ENCODE measurements at regions not wholly inside any gene's neighbourhood (a gene's known extent, or its start where the extent isn't known, plus 50 kb on each side); places are given as distances from the start of the nearest gene placed in this dataset.

- H3K4me1 Mint-ChIP-seq: peaks cover 10 to 13% of the 10 kb centered on the region in 2 donors
- H3K27me3 Mint-ChIP-seq (ENCODE audit: low read depth in 3 of 3): peaks cover 2 to 14% (median 2%) of the 10 kb centered on the region in 3 donors
- no peaks in the 10 kb centered on the region for H3K36me3 Mint-ChIP-seq
- H3K4me3 Mint-ChIP-seq: no peak overlapping the region
- no peaks in the 10 kb centered on the region for H3K9me3 Mint-ChIP-seq
- no peak overlapping the region for H3K27ac Mint-ChIP-seq
- DNase-seq: no peak
These were observed 134.2 kb downstream of the DLL1 start for GRCh38 chr6:170156448-170157375.

GRCh38 chr6:170155464-170156196 is 135.2 kb downstream of the DLL1 start:
- Mint-ChIP-seq H3K9me3 (no peaks in the 10 kb centered on the region), H3K4me3 (no peak overlapping the region), H3K4me1 (peaks cover 18 to 19% of the 10 kb centered on the region in 2 donors), H3K36me3 (no peaks in the 10 kb centered on the region), H3K27me3 (ENCODE audit: low read depth in 3 of 3) (peaks cover 8 to 14% (median 9%) of the 10 kb centered on the region in 3 donors), H3K27ac (peak overlapping the region in 1 of 6 donors; percentile 27)
- DNase-seq: no peak

- no peak overlapping the region for H3K4me3 Mint-ChIP-seq
- H3K9me3 Mint-ChIP-seq: no peaks in the 10 kb centered on the region
- peaks cover 9 to 29% (median 13%) of the 10 kb centered on the region in 3 donors for H3K27me3 Mint-ChIP-seq (ENCODE audit: low read depth in 3 of 3)
- H3K36me3 Mint-ChIP-seq: no peaks in the 10 kb centered on the region
- peaks cover 38 to 39% of the 10 kb centered on the region in 2 donors for H3K4me1 Mint-ChIP-seq
- no peak for DNase-seq
- no peak overlapping the region for H3K27ac Mint-ChIP-seq
These were observed 137.2 kb downstream of the DLL1 start for GRCh38 chr6:170153436-170154319.

- Mint-ChIP-seq H3K4me1 (peaks cover 45 to 46% of the 10 kb centered on the region in 2 donors), H3K9me3 (no peaks in the 10 kb centered on the region), H3K36me3 (no peaks in the 10 kb centered on the region), H3K27me3 (ENCODE audit: low read depth in 3 of 3) (peaks cover 13 to 35% (median 20%) of the 10 kb centered on the region in 3 donors), H3K27ac (peak overlapping the region in 1 of 6 donors; percentile 12), H3K4me3 (no peak overlapping the region)
- DNase-seq: no peak
These were observed 137.9 kb downstream of the DLL1 start for GRCh38 chr6:170152989-170153388.

- Mint-ChIP-seq H3K9me3 (no peaks in the 10 kb centered on the region), H3K36me3 (no peaks in the 10 kb centered on the region)
These were observed 138.6 kb downstream of the DLL1 start for GRCh38 chr6:170152124-170152926.

GRCh38 chr6:170151804-170152123 is 139.1 kb downstream of the DLL1 start:
- Mint-ChIP-seq H3K36me3 (no peaks in the 10 kb centered on the region), H3K4me1 (peaks cover 55 to 58% of the 10 kb centered on the region in 2 donors), H3K9me3 (no peaks in the 10 kb centered on the region), H3K27me3 (ENCODE audit: low read depth in 3 of 3) (peaks cover 17 to 36% (median 25%) of the 10 kb centered on the region in 3 donors), H3K27ac (peak overlapping the region in 4 of 6 donors; percentile 10 to 60 (median 48)), H3K4me3 (peak overlapping the region in 1 of 5 donors; percentile 14)
- DNase-seq: no peak

More at GRCh38 chr6:170152124-170152926, 138.6 kb downstream of the DLL1 start:
- peaks cover 17 to 39% (median 25%) of the 10 kb centered on the region in 3 donors for H3K27me3 Mint-ChIP-seq (ENCODE audit: low read depth in 3 of 3)
- peak; percentile 26 to 48 (median 31) for DNase-seq
- H3K4me1 Mint-ChIP-seq: peaks cover 49 to 52% of the 10 kb centered on the region in 2 donors
- peak overlapping the region in 3 of 6 donors; percentile 10 to 60 (median 55) for H3K27ac Mint-ChIP-seq
- H3K4me3 Mint-ChIP-seq: peak overlapping the region in 2 of 5 donors; percentile 12 to 30

- peaks cover 17 to 36% (median 25%) of the 10 kb centered on the region in 3 donors for H3K27me3 Mint-ChIP-seq (ENCODE audit: low read depth in 3 of 3)
- no peaks in the 10 kb centered on the region for H3K36me3 Mint-ChIP-seq
- H3K27ac Mint-ChIP-seq: peak overlapping the region in 3 of 6 donors; percentile 40 to 60 (median 55)
- no peaks in the 10 kb centered on the region for H3K9me3 Mint-ChIP-seq
- DNase-seq: no peak
- H3K4me3 Mint-ChIP-seq: peak overlapping the region in 1 of 5 donors; percentile 2
- H3K4me1 Mint-ChIP-seq: peaks cover 59 to 62% of the 10 kb centered on the region in 2 donors
These were observed 139.5 kb downstream of the DLL1 start for GRCh38 chr6:170151321-170151771.

GRCh38 chr6:170150590-170150945 is 140.3 kb downstream of the DLL1 start:
- H3K4me3 Mint-ChIP-seq: no peak overlapping the region
- no peak for DNase-seq

GRCh38 chr6:170149681-170150589 is 140.9 kb downstream of the DLL1 start:
- peaks cover 17 to 42% (median 25%) of the 10 kb centered on the region in 3 donors for H3K27me3 Mint-ChIP-seq (ENCODE audit: low read depth in 3 of 3)
- no peak for DNase-seq
- peak overlapping the region; percentile 18 to 86 (median 50) for H3K4me3 Mint-ChIP-seq
- H3K9me3 Mint-ChIP-seq: peaks cover 0 to 6% (median under 1%) of the 10 kb centered on the region in 6 donors
- H3K4me1 Mint-ChIP-seq: peaks cover 69 to 75% of the 10 kb centered on the region in 2 donors
- H3K27ac Mint-ChIP-seq: peak overlapping the region in 4 of 6 donors; percentile 92 to 96 (median 96)
- H3K36me3 Mint-ChIP-seq: peaks cover under 1 to 4% (median under 1%) of the 10 kb centered on the region in 3 donors

More at GRCh38 chr6:170150590-170150945, 140.3 kb downstream of the DLL1 start:
- Mint-ChIP-seq H3K27ac (peak overlapping the region in 5 of 6 donors; percentile 40 to 75 (median 59)), H3K4me1 (peaks cover 63 to 69% of the 10 kb centered on the region in 2 donors), H3K36me3 (peaks cover 0 to under 1% (median 0%) of the 10 kb centered on the region in 3 donors), H3K9me3 (peaks cover 0 to 2% (median 0%) of the 10 kb centered on the region in 6 donors), H3K27me3 (ENCODE audit: low read depth in 3 of 3) (peaks cover 17 to 38% (median 25%) of the 10 kb centered on the region in 3 donors)

- peak in 1 of 3 donors; percentile 8 for DNase-seq
- H3K4me3 Mint-ChIP-seq: peak overlapping the region; percentile 82 to 87 (median 86)
These were observed 142.0 kb downstream of the DLL1 start for GRCh38 chr6:170148709-170149470.

More at GRCh38 chr6:170148709-170149470, 142.0 kb downstream of the DLL1 start:
- peaks cover 6 to 10% (median 7%) of the 10 kb centered on the region in 3 donors for H3K36me3 Mint-ChIP-seq
- H3K9me3 Mint-ChIP-seq: peaks cover 0 to 14% (median 4%) of the 10 kb centered on the region in 6 donors
- H3K4me1 Mint-ChIP-seq: peaks cover 77 to 86% of the 10 kb centered on the region in 2 donors
- H3K27me3 Mint-ChIP-seq (ENCODE audit: low read depth in 3 of 3): peaks cover 17 to 42% (median 30%) of the 10 kb centered on the region in 3 donors
- H3K27ac Mint-ChIP-seq: peak overlapping the region; percentile 90 to 96 (median 96)

Data from immature natural killer cell (primary cell).